Fibroblast of the aortic adventitia (primary cell): ENCODE measurements at regions not wholly inside any gene's neighbourhood (a gene's known extent, or its start where the extent isn't known, plus 50 kb on each side); places are given as distances from the start of the nearest gene placed in this dataset.

ENCODE experiments used
- DNase-seq: peaks from one replicate; pipeline ENCODE4 v3.0.0-alpha.2; 2010; ENCODE audit warnings: low read depth
- H3K4me3 ChIP-seq: 2 replicates; pipeline ENCODE4 v1.5.1; 2011; ENCODE audit warnings: low read depth, mild to moderate bottlenecking, control low read depth, low read length, moderate library complexity
- TF ChIP-seq, protein P1 (sequence below): IDR thresholded peaks from 2 replicates; pipeline ENCODE4 v1.5.1; 2011; ENCODE audit warnings: mild to moderate bottlenecking, low read length, control low read depth, inconsistent platforms; ENCODE audit not compliant: insufficient read depth

DNA sequence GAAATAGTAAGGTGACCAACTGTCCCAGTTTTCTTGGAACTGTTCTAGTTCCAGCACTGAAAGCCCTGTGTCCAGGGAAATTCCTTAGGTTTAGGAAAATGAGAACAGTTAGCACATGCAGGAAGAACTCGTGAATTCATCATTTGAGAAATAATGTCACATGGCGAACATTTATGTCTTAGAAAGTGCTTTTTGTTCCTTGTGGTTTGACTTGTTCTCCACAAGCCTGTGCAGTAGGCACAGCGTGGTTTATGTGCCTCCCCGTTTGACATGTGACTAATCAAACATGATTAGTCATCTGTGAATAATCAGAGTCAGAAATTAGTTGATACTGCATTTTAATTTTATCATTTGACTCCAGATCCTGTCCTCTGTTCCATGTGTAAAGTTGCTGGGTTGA lies 556.0 kb upstream of the CPEB2 start:
- DNase-seq: no peak
- TF ChIP-seq, protein P1, sequence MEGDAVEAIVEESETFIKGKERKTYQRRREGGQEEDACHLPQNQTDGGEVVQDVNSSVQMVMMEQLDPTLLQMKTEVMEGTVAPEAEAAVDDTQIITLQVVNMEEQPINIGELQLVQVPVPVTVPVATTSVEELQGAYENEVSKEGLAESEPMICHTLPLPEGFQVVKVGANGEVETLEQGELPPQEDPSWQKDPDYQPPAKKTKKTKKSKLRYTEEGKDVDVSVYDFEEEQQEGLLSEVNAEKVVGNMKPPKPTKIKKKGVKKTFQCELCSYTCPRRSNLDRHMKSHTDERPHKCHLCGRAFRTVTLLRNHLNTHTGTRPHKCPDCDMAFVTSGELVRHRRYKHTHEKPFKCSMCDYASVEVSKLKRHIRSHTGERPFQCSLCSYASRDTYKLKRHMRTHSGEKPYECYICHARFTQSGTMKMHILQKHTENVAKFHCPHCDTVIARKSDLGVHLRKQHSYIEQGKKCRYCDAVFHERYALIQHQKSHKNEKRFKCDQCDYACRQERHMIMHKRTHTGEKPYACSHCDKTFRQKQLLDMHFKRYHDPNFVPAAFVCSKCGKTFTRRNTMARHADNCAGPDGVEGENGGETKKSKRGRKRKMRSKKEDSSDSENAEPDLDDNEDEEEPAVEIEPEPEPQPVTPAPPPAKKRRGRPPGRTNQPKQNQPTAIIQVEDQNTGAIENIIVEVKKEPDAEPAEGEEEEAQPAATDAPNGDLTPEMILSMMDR: no peak
- H3K4me3 ChIP-seq: no peak overlapping the region

DNA sequence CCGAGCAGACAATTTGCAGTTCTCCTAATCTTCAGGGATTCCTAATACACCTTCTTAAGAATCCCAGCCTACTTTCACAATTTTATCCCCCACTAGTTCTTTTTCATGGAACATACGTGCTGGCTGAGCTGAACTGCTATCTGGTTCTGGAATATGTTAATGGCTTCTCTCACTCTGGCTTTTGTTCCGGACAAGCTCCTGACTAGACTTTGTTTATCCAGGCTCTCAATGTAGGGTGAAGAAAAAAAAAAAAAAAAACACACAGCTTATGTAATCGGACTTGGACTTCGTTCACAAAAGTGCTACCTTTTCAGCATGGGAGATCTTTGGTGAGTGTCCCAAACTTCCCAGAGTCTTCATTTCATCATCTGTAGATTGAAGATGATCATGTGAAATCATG lies 555.4 kb upstream of the CPEB2 start:
- no peak overlapping the region for H3K4me3 ChIP-seq
- no peak for DNase-seq
- TF ChIP-seq, protein P1: no peak

DNA sequence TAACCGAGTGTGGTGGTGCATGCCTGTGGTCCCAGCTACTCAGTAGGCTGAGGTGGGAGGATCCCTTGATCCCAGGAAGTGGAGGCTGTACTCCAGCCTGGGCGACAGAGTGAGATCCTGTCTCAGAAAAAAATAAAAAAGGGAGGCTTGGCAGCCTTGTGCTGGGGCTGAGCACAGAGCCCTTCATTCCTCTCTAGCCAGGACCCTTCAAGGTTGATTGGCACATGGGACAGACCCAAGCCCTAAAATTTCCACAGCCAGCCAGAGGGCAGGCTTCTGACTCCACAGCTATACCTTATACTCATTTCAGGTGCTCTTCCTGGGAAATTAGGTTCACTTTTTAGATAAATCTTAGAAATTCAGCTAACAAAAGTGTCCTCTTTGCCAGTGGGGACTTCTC lies 553.0 kb upstream of the CPEB2 start:
- TF ChIP-seq, protein P1: no peak

DNA sequence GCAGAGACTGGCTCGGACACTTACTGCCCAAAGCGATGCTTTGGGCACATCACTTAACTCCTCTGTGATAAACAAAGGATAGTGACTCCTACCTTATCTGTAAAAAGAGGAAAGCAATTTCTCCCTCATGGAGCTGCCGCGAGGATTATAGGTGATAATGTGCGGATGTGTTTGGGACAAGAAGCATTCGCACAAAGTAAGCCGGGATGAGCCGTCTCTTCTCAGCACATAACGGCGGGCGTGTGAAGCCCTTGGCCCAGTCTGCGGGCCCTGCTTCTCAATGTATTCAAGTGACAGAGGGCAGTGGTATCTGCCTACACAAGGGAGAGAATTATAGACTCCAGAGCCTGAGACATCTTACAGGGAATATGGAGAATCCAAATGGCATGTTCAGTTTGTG lies 550.3 kb upstream of the CPEB2 start:
- H3K4me3 ChIP-seq: no peak overlapping the region
- no peak for DNase-seq
- TF ChIP-seq, protein P1: no peak

More for the DNA sequence above, 553.0 kb upstream of the CPEB2 start:
- H3K4me3 ChIP-seq: no peak overlapping the region
- no peak for DNase-seq

DNA sequence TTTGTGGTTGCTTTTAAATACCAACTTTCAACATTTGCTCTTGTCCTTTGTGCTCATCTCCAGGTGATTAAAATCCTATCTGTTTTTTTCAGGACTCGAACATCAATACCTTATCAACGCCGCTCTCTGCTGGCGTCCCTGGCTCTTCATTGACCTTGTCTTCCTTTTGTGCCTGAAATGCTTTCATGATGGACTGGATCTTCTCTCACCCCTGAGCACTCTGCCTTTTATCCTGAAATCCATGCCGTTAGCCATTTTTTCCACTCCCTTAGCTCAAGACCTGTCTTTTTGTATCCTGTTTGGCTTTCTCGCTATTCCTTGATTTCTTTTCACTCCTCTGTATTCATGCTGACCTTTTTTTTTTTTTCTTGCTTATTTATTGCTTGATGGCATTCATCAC lies 549.5 kb upstream of the CPEB2 start:
- DNase-seq: no peak
- H3K4me3 ChIP-seq: no peak overlapping the region

DNA sequence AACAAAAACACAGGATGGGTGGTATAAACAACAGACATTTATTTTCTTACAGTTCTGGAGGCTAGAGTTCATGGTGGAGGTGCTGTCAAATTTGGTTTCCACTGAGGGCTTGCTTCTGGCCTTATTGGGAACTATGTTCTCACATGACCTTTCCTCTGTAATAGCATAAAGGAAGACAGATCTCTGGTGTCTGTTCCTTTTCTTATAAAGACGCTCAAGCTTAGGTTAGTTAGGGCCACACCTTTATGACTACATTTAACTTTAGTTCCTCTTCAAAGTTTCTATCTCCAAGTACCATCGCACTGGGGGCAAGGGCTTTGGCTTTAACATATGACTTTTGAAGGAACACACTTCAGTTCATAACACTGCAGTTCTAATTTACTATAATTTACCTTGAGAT lies 543.8 kb upstream of the CPEB2 start:
- H3K4me3 ChIP-seq: no peak overlapping the region
- DNase-seq: no peak
- TF ChIP-seq, protein P1: no peak

More for the DNA sequence above, 549.5 kb upstream of the CPEB2 start:
- TF ChIP-seq, protein P1: no peak

DNA sequence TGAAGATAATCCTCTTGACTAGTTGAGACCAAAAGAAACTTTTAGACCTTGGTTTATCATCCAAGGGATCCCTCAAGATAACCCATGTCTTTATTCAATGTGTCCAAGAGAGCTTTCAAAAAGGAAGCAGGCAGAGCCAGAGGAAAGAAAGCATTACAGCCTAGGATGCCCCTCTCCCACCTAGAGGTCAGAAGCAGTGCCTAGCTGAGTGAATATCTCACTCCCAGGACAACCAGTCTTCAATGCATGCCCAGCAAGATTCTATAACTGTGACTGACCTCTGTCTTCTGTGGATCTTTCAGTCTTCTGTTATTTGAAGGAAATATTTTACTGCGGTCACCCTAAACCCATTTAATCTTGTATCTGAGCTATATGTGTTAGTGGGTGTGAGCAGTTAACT lies 537.2 kb upstream of the CPEB2 start:
- DNase-seq: no peak
- TF ChIP-seq, protein P1: no peak
- no peak overlapping the region for H3K4me3 ChIP-seq
